Ascending aorta (tissue), 2 donors: ENCODE measurements at regions not wholly inside any gene's neighbourhood (a gene's known extent, or its start where the extent isn't known, plus 50 kb on each side); places are given as distances from the start of the nearest gene placed in this dataset.

Experiments used
- DNase-seq, 2 donors: peaks; one replicate each; pipeline ENCODE4 v3.0.0-alpha.2; 2019; ENCODE audit warnings: low spot score in 2 of 2
- H3K27ac ChIP-seq, 2 donors: fragments of 200-600 bp; sonication (generic); one replicate each; pipeline ENCODE4 v1.5.1; 2016 to 2017; ENCODE audit warnings: mild to moderate bottlenecking in 1 of 2
- H3K27me3 ChIP-seq: fragments of 200-600 bp; sonication (generic); one replicate; pipeline ENCODE4 v1.5.1; 2017
- H3K36me3 ChIP-seq, 2 donors: fragments of 200-600 bp; sonication (generic); one replicate each; pipeline ENCODE4 v1.5.1; 2016
- H3K4me1 ChIP-seq, 2 donors: fragments of 200-600 bp; sonication (generic); one replicate each; pipeline ENCODE4 v1.5.1; 2016 to 2017; ENCODE audit warnings: mild to moderate bottlenecking in 1 of 2
- H3K4me3 ChIP-seq, 2 donors: fragments of 200-600 bp; sonication (generic); one replicate each; pipeline ENCODE4 v1.5.1; 2016 to 2017; ENCODE audit warnings: mild to moderate bottlenecking in 1 of 2
- H3K9me3 ChIP-seq, 2 donors: fragments of 200-600 bp; sonication (generic); one replicate each; pipeline ENCODE4 v1.5.1; 2016
- CTCF ChIP-seq, 3 experiments: fragments of 200-600 bp in 2 of 3; fragments of 450-650 bp in 1 of 3; sonication (generic) in 2 of 3; IDR thresholded peaks; one replicate each; pipeline ENCODE4 v1.5.1; 2016 to 2019; ENCODE audit warnings: antibody characterized with exemption in 3 of 3, mild to moderate bottlenecking in 1 of 3, moderate library complexity in 1 of 3
- intact Hi-C: fragments of 100-400 bp; cut with DNase I; formaldehyde crosslinking; loops from one replicate; pipeline ENCODE4 v1.15.1; 2023

GRCh38 chr15:25932696-25933095, 69.6 kb upstream of the ATP10A start:
- H3K4me1 ChIP-seq = peaks cover 0 to 17% of the 10 kb centered on the region in 2 donors
- H3K9me3 ChIP-seq = no peaks in the 10 kb centered on the region
- TF ChIP-seq CTCF (IDR thresholded peaks at IDR 0.05) = no peak
- no peaks in the 10 kb centered on the region for H3K36me3 ChIP-seq
- DNase-seq = no peak
- no peak overlapping the region for H3K4me3 ChIP-seq
- intact Hi-C loops = loop anchor here (1.0 to 5.0 kb wide), 3 partner anchors 69 to 240 kb away; partner anchors contain the start of gene ATP10A
- H3K27ac ChIP-seq = no peak overlapping the region
- H3K27me3 ChIP-seq = no peaks in the 10 kb centered on the region

GRCh38 chr15:25931851-25932250, 68.7 kb upstream of the ATP10A start:
- DNase-seq = no peak
- TF ChIP-seq CTCF (IDR thresholded peaks at IDR 0.05) = no peak
- Histone ChIP-seq H3K27me3 (no peaks in the 10 kb centered on the region), H3K4me1 (peaks cover 0 to 17% of the 10 kb centered on the region in 2 donors), H3K36me3 (no peaks in the 10 kb centered on the region), H3K4me3 (no peak overlapping the region), H3K9me3 (no peaks in the 10 kb centered on the region), H3K27ac (no peak overlapping the region)
- intact Hi-C loops = loop anchor here (2.0 to 5.0 kb wide), 2 partner anchors 190 to 239 kb away; no protein-coding TSS in a partner anchor

GRCh38 chr15:25930931-25931330, 67.8 kb upstream of the ATP10A start:
- Histone ChIP-seq H3K27me3 (no peaks in the 10 kb centered on the region), H3K9me3 (no peaks in the 10 kb centered on the region), H3K27ac (no peak overlapping the region), H3K4me1 (peaks cover 0 to 17% of the 10 kb centered on the region in 2 donors), H3K4me3 (no peak overlapping the region), H3K36me3 (no peaks in the 10 kb centered on the region)
- intact Hi-C loops = loop anchor here (5.0 kb wide), 1 partner anchor 189 kb away; no protein-coding TSS in a partner anchor
- DNase-seq = no peak
- TF ChIP-seq CTCF (IDR thresholded peaks at IDR 0.05) = no peak
